Activated naive CD8-positive, alpha-beta T cell treated with anti-CD3 and anti-CD28 coated beads, Interleukin-2, amount 50 U/mL, for 24 hours (primary cell): ENCODE measurements at regions not wholly inside any gene's neighbourhood (a gene's known extent, or its start where the extent isn't known, plus 50 kb on each side); places are given as distances from the start of the nearest gene placed in this dataset.
"Not testable (repeated sequence)": the region's sequence is repeated elsewhere in the genome, so short reads cannot be mapped to it uniquely, and the experiment has no call there.

ENCODE experiments used
- ATAC-seq: fragments of 150-1000 bp; cut with Tn5 transposase; one replicate; pipeline ENCODE4 v1.10.0; 2021
- DNase-seq: peaks from one replicate; pipeline ENCODE4 v3.0.0; 2021
- H3K27ac Mint-ChIP-seq: one replicate; pipeline ENCODE4 v1.8.0; 2021; ENCODE audit warnings: mild to moderate bottlenecking, mixed read lengths
- H3K27me3 Mint-ChIP-seq: one replicate; pipeline ENCODE4 v1.8.0; 2021; ENCODE audit warnings: mixed read lengths
- H3K36me3 Mint-ChIP-seq: one replicate; pipeline ENCODE4 v1.8.0; 2021; ENCODE audit warnings: low read depth, mixed read lengths
- H3K4me1 Mint-ChIP-seq: one replicate; pipeline ENCODE4 v1.8.0; 2021; ENCODE audit warnings: mixed read lengths
- H3K4me3 Mint-ChIP-seq: one replicate; pipeline ENCODE4 v1.8.0; 2021; ENCODE audit warnings: mild to moderate bottlenecking, moderate library complexity, mixed read lengths
- H3K9me3 Mint-ChIP-seq: one replicate; pipeline ENCODE4 v1.8.0; 2021; ENCODE audit warnings: mixed read lengths

GRCh38 chr3:176120507-176120906 is 1076.8 kb downstream of the TBL1XR1 start:
- DNase-seq: no peak
- H3K4me3 Mint-ChIP-seq: no peak overlapping the region
- H3K27me3 Mint-ChIP-seq: no peaks in the 10 kb centered on the region

GRCh38 chr3:176119826-176120225 is 1077.5 kb downstream of the TBL1XR1 start:
- no peaks in the 10 kb centered on the region for H3K36me3 Mint-ChIP-seq
- DNase-seq (no peak), ATAC-seq (no peak)
- no peaks in the 10 kb centered on the region for H3K4me1 Mint-ChIP-seq
- peaks cover 16% of the 10 kb centered on the region for H3K9me3 Mint-ChIP-seq
- H3K27me3 Mint-ChIP-seq: no peaks in the 10 kb centered on the region
- no peak overlapping the region for H3K27ac Mint-ChIP-seq
- H3K4me3 Mint-ChIP-seq: no peak overlapping the region

More at GRCh38 chr3:176120507-176120906, 1076.8 kb downstream of the TBL1XR1 start:
- no peak for ATAC-seq
- no peak overlapping the region for H3K27ac Mint-ChIP-seq
- no peaks in the 10 kb centered on the region for H3K36me3 Mint-ChIP-seq
- no peaks in the 10 kb centered on the region for H3K4me1 Mint-ChIP-seq
- peaks cover 16% of the 10 kb centered on the region for H3K9me3 Mint-ChIP-seq

GRCh38 chr3:176106380-176106779 is 1090.9 kb downstream of the TBL1XR1 start:
- no peaks in the 10 kb centered on the region for H3K4me1 Mint-ChIP-seq
- ATAC-seq: no peak

GRCh38 chr3:176097027-176097426 is 1100.3 kb downstream of the TBL1XR1 start:
- no peak overlapping the region for H3K4me3 Mint-ChIP-seq
- ATAC-seq (no peak), DNase-seq (no peak)
- no peaks in the 10 kb centered on the region for H3K4me1 Mint-ChIP-seq
- no peak overlapping the region for H3K27ac Mint-ChIP-seq
- no peaks in the 10 kb centered on the region for H3K36me3 Mint-ChIP-seq
- H3K9me3 Mint-ChIP-seq: peaks cover 10% of the 10 kb centered on the region
- H3K27me3 Mint-ChIP-seq: no peaks in the 10 kb centered on the region

More at GRCh38 chr3:176106380-176106779, 1090.9 kb downstream of the TBL1XR1 start:
- Mint-ChIP-seq H3K36me3 (no peaks in the 10 kb centered on the region), H3K27ac (no peak overlapping the region), H3K27me3 (no peaks in the 10 kb centered on the region), H3K4me3 (no peak overlapping the region), H3K9me3 (peaks cover 17% of the 10 kb centered on the region)
- no peak for DNase-seq

- H3K27ac Mint-ChIP-seq, H3K4me3 Mint-ChIP-seq, H3K36me3 Mint-ChIP-seq, DNase-seq, ATAC-seq, H3K9me3 Mint-ChIP-seq, H3K4me1 Mint-ChIP-seq, H3K27me3 Mint-ChIP-seq: not testable (repeated sequence)
Observed at GRCh38 chr3:176093892-176094291, 1103.4 kb downstream of the TBL1XR1 start.

- no peaks in the 10 kb centered on the region for H3K36me3 Mint-ChIP-seq
- peaks cover 14% of the 10 kb centered on the region for H3K9me3 Mint-ChIP-seq
- no peaks in the 10 kb centered on the region for H3K4me1 Mint-ChIP-seq
- no peaks in the 10 kb centered on the region for H3K27me3 Mint-ChIP-seq
- no peak overlapping the region for H3K27ac Mint-ChIP-seq
- DNase-seq: no peak
- no peak overlapping the region for H3K4me3 Mint-ChIP-seq
- ATAC-seq: no peak
Observed at GRCh38 chr3:176090727-176091126, 1106.6 kb downstream of the TBL1XR1 start.

- Mint-ChIP-seq H3K36me3 (no peaks in the 10 kb centered on the region), H3K27ac (no peak overlapping the region), H3K4me1 (no peaks in the 10 kb centered on the region), H3K9me3 (peaks cover 9% of the 10 kb centered on the region), H3K27me3 (no peaks in the 10 kb centered on the region), H3K4me3 (no peak overlapping the region)
- no peak for ATAC-seq
- DNase-seq: no peak
Observed at GRCh38 chr3:176088962-176089383, 1108.3 kb downstream of the TBL1XR1 start.

GRCh38 chr3:176087066-176087697 is 1110.1 kb downstream of the TBL1XR1 start:
- Mint-ChIP-seq H3K27me3 (no peaks in the 10 kb centered on the region), H3K27ac (no peak overlapping the region), H3K9me3 (peaks cover 7% of the 10 kb centered on the region), H3K4me3 (no peak overlapping the region), H3K4me1 (no peaks in the 10 kb centered on the region), H3K36me3 (no peaks in the 10 kb centered on the region)
- no peak for ATAC-seq
- DNase-seq: no peak

GRCh38 chr3:176079785-176080184 is 1117.5 kb downstream of the TBL1XR1 start:
- Mint-ChIP-seq H3K9me3 (no peaks in the 10 kb centered on the region), H3K4me1 (no peaks in the 10 kb centered on the region), H3K36me3 (no peaks in the 10 kb centered on the region), H3K27me3 (no peaks in the 10 kb centered on the region), H3K4me3 (no peak overlapping the region), H3K27ac (no peak overlapping the region)
- no peak for DNase-seq
- ATAC-seq: no peak

- no peak overlapping the region for H3K27ac Mint-ChIP-seq
- peaks cover 7% of the 10 kb centered on the region for H3K9me3 Mint-ChIP-seq
- H3K4me1 Mint-ChIP-seq: no peaks in the 10 kb centered on the region
- ATAC-seq (no peak), DNase-seq (no peak)
- no peaks in the 10 kb centered on the region for H3K27me3 Mint-ChIP-seq
- no peaks in the 10 kb centered on the region for H3K36me3 Mint-ChIP-seq
- H3K4me3 Mint-ChIP-seq: no peak overlapping the region
Observed at GRCh38 chr3:176078906-176079305, 1118.4 kb downstream of the TBL1XR1 start.

GRCh38 chr3:176075491-176075890 is 1121.8 kb downstream of the TBL1XR1 start:
- no peaks in the 10 kb centered on the region for H3K36me3 Mint-ChIP-seq
- H3K4me1 Mint-ChIP-seq: no peaks in the 10 kb centered on the region
- no peaks in the 10 kb centered on the region for H3K27me3 Mint-ChIP-seq
- peaks cover 14% of the 10 kb centered on the region for H3K9me3 Mint-ChIP-seq
- ATAC-seq (no peak), DNase-seq (no peak)
- no peak overlapping the region for H3K27ac Mint-ChIP-seq
- no peak overlapping the region for H3K4me3 Mint-ChIP-seq

GRCh38 chr3:176075046-176075445 is 1122.2 kb downstream of the TBL1XR1 start:
- Mint-ChIP-seq H3K36me3 (no peaks in the 10 kb centered on the region), H3K9me3 (peaks cover 14% of the 10 kb centered on the region), H3K4me1 (no peaks in the 10 kb centered on the region), H3K27ac (no peak overlapping the region), H3K4me3 (no peak overlapping the region), H3K27me3 (no peaks in the 10 kb centered on the region)
- no peak for DNase-seq
- no peak for ATAC-seq

- H3K36me3 Mint-ChIP-seq: no peaks in the 10 kb centered on the region
- ATAC-seq (no peak), DNase-seq (no peak)
- no peaks in the 10 kb centered on the region for H3K4me1 Mint-ChIP-seq
- no peak overlapping the region for H3K27ac Mint-ChIP-seq
- H3K4me3 Mint-ChIP-seq: no peak overlapping the region
- no peaks in the 10 kb centered on the region for H3K27me3 Mint-ChIP-seq
- H3K9me3 Mint-ChIP-seq: peaks cover 14% of the 10 kb centered on the region
Observed at GRCh38 chr3:176074096-176074495, 1123.2 kb downstream of the TBL1XR1 start.

- no peaks in the 10 kb centered on the region for H3K36me3 Mint-ChIP-seq
- H3K4me1 Mint-ChIP-seq: no peaks in the 10 kb centered on the region
- ATAC-seq (no peak), DNase-seq (no peak)
- no peak overlapping the region for H3K4me3 Mint-ChIP-seq
- no peak overlapping the region for H3K27ac Mint-ChIP-seq
- H3K9me3 Mint-ChIP-seq: peaks cover 14% of the 10 kb centered on the region
- H3K27me3 Mint-ChIP-seq: no peaks in the 10 kb centered on the region
Observed at GRCh38 chr3:176071943-176072342, 1125.3 kb downstream of the TBL1XR1 start.

- Mint-ChIP-seq H3K27ac (no peak overlapping the region), H3K27me3 (no peaks in the 10 kb centered on the region), H3K36me3 (no peaks in the 10 kb centered on the region), H3K4me1 (no peaks in the 10 kb centered on the region), H3K9me3 (peaks cover 5% of the 10 kb centered on the region), H3K4me3 (no peak overlapping the region)
- ATAC-seq (no peak), DNase-seq (no peak)
Observed at GRCh38 chr3:176068750-176069149, 1128.5 kb downstream of the TBL1XR1 start.

- Mint-ChIP-seq H3K4me1 (no peaks in the 10 kb centered on the region), H3K9me3 (peaks cover 12% of the 10 kb centered on the region), H3K27me3 (no peaks in the 10 kb centered on the region), H3K36me3 (no peaks in the 10 kb centered on the region), H3K4me3 (no peak overlapping the region), H3K27ac (no peak overlapping the region)
- DNase-seq (no peak), ATAC-seq (no peak)
Observed at GRCh38 chr3:176058856-176059255, 1138.4 kb downstream of the TBL1XR1 start.
